HEK293 (cell line): ENCODE measurements at regions not wholly inside any gene's neighbourhood (a gene's known extent, or its start where the extent isn't known, plus 50 kb on each side); places are given as distances from the start of the nearest gene placed in this dataset.

ENCODE experiments used
- CTCF ChIA-PET: fragments of 350-600 bp; formaldehyde crosslinking; extraction: SDS; loops from one replicate; lab custom pipeline; 2021; ENCODE audit warnings: antibody characterized with exemption; lab: Yijun Ruan, JAX
- POLR2A ChIA-PET: fragments of 300-600 bp; formaldehyde crosslinking; extraction: SDS; loops from one replicate; lab custom pipeline; 2020; ENCODE audit warnings: antibody characterized with exemption, inconsistent platforms; lab: Yijun Ruan, JAX
- H3K27ac ChIP-seq: fragments of 200-500 bp; sonication (Bioruptor generic); 2 replicates; pipeline ENCODE4 v1.5.1; 2014; ENCODE audit warnings: low read depth, low read length, control low read depth, inconsistent platforms; ENCODE audit errors: extremely low read depth
- H3K36me3 ChIP-seq, 2 experiments: fragments of 200-500 bp in 1 of 2; sonication (Bioruptor generic) in 1 of 2; 1 replicate in 1 of 2; 2 replicates in 1 of 2; pipeline ENCODE4 v1.5.1; 2014 to 2017; ENCODE audit warnings: inconsistent platforms in 2 of 2, low read length in 2 of 2; ENCODE audit not compliant: control insufficient read depth in 2 of 2, insufficient read depth in 1 of 2
- H3K4me1 ChIP-seq: fragments of 200-500 bp; sonication (Bioruptor generic); 2 replicates; pipeline ENCODE4 v1.5.1; 2014; ENCODE audit warnings: mild to moderate bottlenecking, low read length, inconsistent platforms; ENCODE audit not compliant: control insufficient read depth, insufficient read depth
- H3K4me3 ChIP-seq: 2 replicates; pipeline ENCODE4 v1.5.1; 2011; ENCODE audit warnings: low read depth, mild to moderate bottlenecking, control low read depth, low read length, moderate library complexity
- H3K9me3 ChIP-seq: fragments of 200-500 bp; sonication (Bioruptor generic); 2 replicates; pipeline ENCODE4 v1.5.1; 2014; ENCODE audit warnings: low read depth, low read length, inconsistent platforms; ENCODE audit not compliant: control insufficient read depth, insufficient read depth
- PRDM4 ChIP-seq: fragments of 450-650 bp; formaldehyde crosslinking; IDR thresholded peaks from 2 replicates; pipeline ENCODE4 v1.5.1; 2017; ENCODE audit warnings: missing biosample characterization, missing genetic modification characterization
- REST ChIP-seq: fragments of 450-650 bp; formaldehyde crosslinking; IDR thresholded peaks from 2 replicates; pipeline ENCODE4 v1.5.1; 2016; ENCODE audit warnings: missing biosample characterization, missing genetic modification characterization
- SP2 ChIP-seq: fragments of 450-650 bp; formaldehyde crosslinking; IDR thresholded peaks from 2 replicates; pipeline ENCODE4 v1.5.1; 2016; ENCODE audit warnings: missing biosample characterization, missing genetic modification characterization
- ZBTB21 ChIP-seq: fragments of 450-650 bp; formaldehyde crosslinking; IDR thresholded peaks from 2 replicates; pipeline ENCODE4 v1.5.1; 2017; ENCODE audit warnings: missing biosample characterization, missing genetic modification characterization
- ZNF18 ChIP-seq: fragments of 450-650 bp; formaldehyde crosslinking; IDR thresholded peaks from 2 replicates; pipeline ENCODE4 v1.5.1; 2016; ENCODE audit warnings: missing biosample characterization, missing genetic modification characterization
- ZNF223 ChIP-seq: fragments of 450-650 bp; formaldehyde crosslinking; IDR thresholded peaks from 2 replicates; pipeline ENCODE4 v1.5.1; 2016; ENCODE audit warnings: missing biosample characterization, missing genetic modification characterization
- ZNF239 ChIP-seq: fragments of 450-650 bp; formaldehyde crosslinking; IDR thresholded peaks from 2 replicates; pipeline ENCODE4 v1.5.1; 2016; ENCODE audit warnings: missing biosample characterization, missing genetic modification characterization
- ZNF354C ChIP-seq: fragments of 450-650 bp; formaldehyde crosslinking; IDR thresholded peaks from 2 replicates; pipeline ENCODE4 v1.5.1; 2016; ENCODE audit warnings: missing biosample characterization, missing genetic modification characterization, low read depth, borderline replicate concordance
- ZNF398 ChIP-seq: fragments of 450-650 bp; formaldehyde crosslinking; IDR thresholded peaks from 2 replicates; pipeline ENCODE4 v1.5.1; 2017; ENCODE audit warnings: missing biosample characterization, missing genetic modification characterization
- ZNF423 ChIP-seq: fragments of 450-650 bp; formaldehyde crosslinking; IDR thresholded peaks from 2 replicates; pipeline ENCODE4 v1.5.1; 2016; ENCODE audit warnings: missing biosample characterization, missing genetic modification characterization
- ZNF48 ChIP-seq: fragments of 450-650 bp; formaldehyde crosslinking; IDR thresholded peaks from 2 replicates; pipeline ENCODE4 v1.5.1; 2016; ENCODE audit warnings: missing biosample characterization, missing genetic modification characterization
- ZNF514 ChIP-seq: fragments of 450-650 bp; formaldehyde crosslinking; IDR thresholded peaks from 2 replicates; pipeline ENCODE4 v1.5.1; 2016; ENCODE audit warnings: missing biosample characterization, missing genetic modification characterization
- ZNF654 ChIP-seq: fragments of 450-650 bp; formaldehyde crosslinking; IDR thresholded peaks from 2 replicates; pipeline ENCODE4 v1.5.1; 2016; ENCODE audit warnings: low read depth, missing biosample characterization, missing genetic modification characterization
- ZNF664 ChIP-seq: fragments of 450-650 bp; formaldehyde crosslinking; IDR thresholded peaks from 2 replicates; pipeline ENCODE4 v1.5.1; 2016; ENCODE audit warnings: missing biosample characterization, missing genetic modification characterization
- ZSCAN23 ChIP-seq: fragments of 450-650 bp; formaldehyde crosslinking; IDR thresholded peaks from 2 replicates; pipeline ENCODE4 v1.5.1; 2016; ENCODE audit warnings: missing biosample characterization, missing genetic modification characterization

- no peaks in the 10 kb centered on the region for H3K36me3 ChIP-seq
- no peak for TF ChIP-seq PRDM4 (tag by site-specific recombination)
- TF ChIP-seq, all 188 proteins: peak for 0
- no peak overlapping the region for H3K27ac ChIP-seq
- no peaks in the 10 kb centered on the region for H3K4me1 ChIP-seq
- CTCF ChIA-PET = interaction anchor here (0.5 to 7.6 kb wide), 9 partner anchors 7 to 1410 kb away, joined by 3 to 93 read pairs (median 4); no protein-coding TSS in a partner anchor
- POLR2A ChIA-PET = no interaction called here
- H3K4me3 ChIP-seq = no peak overlapping the region
- no peaks in the 10 kb centered on the region for H3K9me3 ChIP-seq
Measured at GRCh38 chr2:174694196-174694878, 69.9 kb downstream of the CHRNA1 start.

DNA sequence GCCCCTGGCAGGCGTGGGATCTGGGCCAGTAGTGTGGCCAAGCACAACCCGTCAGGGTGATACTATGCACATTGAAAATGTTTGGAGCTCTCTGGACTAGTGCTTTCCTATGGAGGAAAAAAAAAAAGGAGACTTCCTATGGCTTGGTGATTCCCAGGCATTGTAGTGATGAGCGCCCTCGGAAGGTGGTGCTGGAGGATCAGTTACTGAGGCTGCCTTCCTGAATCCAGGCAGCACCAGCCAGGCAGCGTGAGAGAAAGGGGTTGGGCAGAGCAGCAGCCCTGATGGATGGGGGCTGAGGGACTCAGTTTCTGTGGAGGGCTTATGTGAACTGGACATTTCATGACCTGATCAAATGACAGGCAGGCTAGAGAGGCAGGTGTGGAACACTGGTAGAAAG lies 70.9 kb downstream of the CHRNA1 start:
- POLR2A ChIA-PET = no interaction called here
- no peaks in the 10 kb centered on the region for H3K36me3 ChIP-seq
- TF ChIP-seq ZNF223 (tag by site-specific recombination) (no peak), ZBTB21 (tag by site-specific recombination) (no peak), REST (no peak), ZNF48 (tag by site-specific recombination) (no peak)
- TF ChIP-seq, all 188 proteins: peak for 0
- H3K4me1 ChIP-seq = no peaks in the 10 kb centered on the region
- H3K4me3 ChIP-seq = no peak overlapping the region
- H3K27ac ChIP-seq = no peak overlapping the region
- CTCF ChIA-PET = interaction anchor here (0.7 to 1.5 kb wide), 2 partner anchors 80 to 231 kb away, joined by 3 to 5 read pairs; no protein-coding TSS in a partner anchor
- no peaks in the 10 kb centered on the region for H3K9me3 ChIP-seq

DNA sequence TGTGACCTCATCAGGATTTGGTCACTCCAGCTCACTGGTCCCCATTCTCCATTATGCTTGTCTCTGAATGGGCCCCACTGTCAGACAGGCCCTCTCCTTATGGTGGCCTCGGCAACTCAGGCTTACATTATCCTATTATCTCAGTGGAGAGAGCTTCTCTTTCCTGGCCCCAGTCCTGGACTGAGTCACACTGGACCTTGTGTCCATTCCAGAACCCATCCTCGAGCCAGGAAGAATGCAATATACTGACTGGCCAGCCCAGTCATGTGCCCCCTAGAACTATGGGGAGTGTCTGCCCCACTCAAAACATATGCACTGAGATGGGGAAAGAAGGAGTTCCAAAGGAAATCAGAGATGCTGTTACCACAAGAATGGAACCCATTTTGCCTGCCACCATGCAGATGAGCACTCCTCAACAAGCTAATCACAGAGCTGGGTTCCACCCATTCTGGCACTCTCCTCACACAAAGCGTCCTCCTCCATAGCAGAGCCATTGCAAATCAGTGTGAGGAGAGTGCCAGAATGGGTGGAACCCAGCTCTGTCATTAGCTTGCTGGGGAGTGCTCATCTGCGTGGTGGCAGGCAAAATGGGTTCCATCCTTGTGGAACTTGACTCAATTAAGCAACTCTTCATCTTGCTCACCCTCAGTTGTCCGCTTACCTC lies 71.9 kb downstream of the CHRNA1 start:
- no peak for TF ChIP-seq ZNF354C (tag by site-specific recombination)
- no peak for TF ChIP-seq ZNF18 (tag by site-specific recombination)
- no peak for TF ChIP-seq ZNF398 (tag by site-specific recombination)
- no peak for TF ChIP-seq ZNF664 (tag by site-specific recombination)
- TF ChIP-seq ZNF423 (tag by site-specific recombination) = no peak
- TF ChIP-seq ZSCAN23 (tag by site-specific recombination) = no peak
- no peak for TF ChIP-seq ZNF239 (tag by site-specific recombination)
- TF ChIP-seq SP2 (tag by site-specific recombination) = no peak
- no peak for TF ChIP-seq ZNF514
- no peak for TF ChIP-seq ZNF654 (tag by site-specific recombination)
- POLR2A ChIA-PET = no interaction called here
- H3K4me3 ChIP-seq = no peak overlapping the region
- CTCF ChIA-PET = interaction anchor here (0.6 kb wide), 1 partner anchor 584 kb away, joined by 3 read pairs; no protein-coding TSS in a partner anchor
- no peak overlapping the region for H3K27ac ChIP-seq
- no peaks in the 10 kb centered on the region for H3K36me3 ChIP-seq
- no peaks in the 10 kb centered on the region for H3K9me3 ChIP-seq
- H3K4me1 ChIP-seq = no peaks in the 10 kb centered on the region
